Fibroblast of the conjunctiva (primary cell): ENCODE measurements at regions not wholly inside any gene's neighbourhood (a gene's known extent, or its start where the extent isn't known, plus 50 kb on each side); places are given as distances from the start of the nearest gene placed in this dataset.

Experiments used
- DNase-seq: peaks from one replicate; pipeline ENCODE4 v3.0.0-alpha.2; 2010; ENCODE audit warnings: low read depth

DNA sequence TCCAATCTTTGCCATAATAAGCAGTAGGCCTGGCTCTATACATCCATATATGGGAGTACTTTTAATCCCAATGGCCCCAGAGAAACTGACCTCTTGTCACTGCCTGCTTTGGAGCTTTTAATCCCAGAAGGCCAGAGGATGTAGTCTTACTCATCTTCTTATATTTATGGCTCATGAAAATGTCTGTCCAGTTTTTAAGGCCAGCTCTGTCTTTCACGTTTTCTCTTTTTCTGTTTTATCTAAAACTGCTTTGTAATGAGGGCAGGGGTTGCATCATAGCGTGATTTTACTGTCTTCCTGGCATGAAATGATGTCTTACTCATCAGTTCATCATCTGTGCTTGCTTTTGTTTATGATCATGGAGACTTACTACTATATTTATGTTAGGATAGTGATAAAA lies 1094.9 kb downstream of the MAT2B start:
- peak; percentile 31 for DNase-seq

DNA sequence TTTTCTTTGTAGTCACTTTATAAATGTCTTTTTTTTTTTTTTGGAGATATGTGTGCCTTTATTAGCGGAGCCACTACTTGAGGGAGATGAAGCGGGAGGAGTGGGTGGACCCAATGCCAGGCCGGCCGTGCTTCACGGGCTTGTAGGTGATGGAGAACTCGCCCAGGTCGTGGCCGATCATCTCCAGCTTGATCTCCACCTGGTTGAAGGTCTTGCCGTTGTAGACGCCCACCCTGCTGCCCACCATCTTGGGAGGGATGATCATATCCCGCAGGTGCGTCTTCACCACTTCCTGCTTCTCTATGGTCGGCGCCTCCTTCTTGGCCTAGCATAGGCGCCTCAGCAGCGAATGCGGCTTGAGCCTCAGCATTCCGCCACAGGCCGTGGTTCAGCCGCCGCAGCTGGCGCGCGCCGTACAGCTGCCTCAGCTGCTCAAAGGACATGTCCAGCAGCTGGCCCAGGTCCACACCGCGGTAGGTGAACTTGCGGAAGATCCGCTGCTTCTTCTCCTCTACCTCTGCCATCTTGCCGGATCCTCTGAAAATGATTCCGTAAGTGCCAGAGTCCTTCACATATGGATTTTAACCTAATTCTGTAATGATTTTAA lies 1095.6 kb downstream of the MAT2B start:
- DNase-seq, result no peak

GRCh38 chr5:164608507-164608906 lies 1103.1 kb downstream of the MAT2B start:
- DNase-seq, result no peak

DNA sequence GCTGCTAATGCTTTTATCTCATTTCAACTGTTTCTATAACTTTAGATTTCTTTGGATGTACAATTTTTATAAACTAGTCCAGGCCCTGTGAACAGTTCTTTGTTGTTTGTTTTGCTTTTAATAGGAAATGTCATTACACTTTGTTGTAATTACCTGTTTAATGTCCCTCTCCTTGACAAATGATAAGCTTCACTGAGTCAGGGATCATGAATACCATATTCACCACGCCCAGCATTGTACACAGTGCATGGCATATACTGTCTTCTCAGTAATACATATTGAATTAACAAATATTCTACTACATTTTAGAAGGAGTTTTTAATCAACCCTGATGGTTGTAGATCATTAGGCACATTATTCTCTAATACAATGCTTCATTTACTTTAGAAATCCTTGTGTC lies 1105.0 kb downstream of the MAT2B start:
- no peak for DNase-seq

DNA sequence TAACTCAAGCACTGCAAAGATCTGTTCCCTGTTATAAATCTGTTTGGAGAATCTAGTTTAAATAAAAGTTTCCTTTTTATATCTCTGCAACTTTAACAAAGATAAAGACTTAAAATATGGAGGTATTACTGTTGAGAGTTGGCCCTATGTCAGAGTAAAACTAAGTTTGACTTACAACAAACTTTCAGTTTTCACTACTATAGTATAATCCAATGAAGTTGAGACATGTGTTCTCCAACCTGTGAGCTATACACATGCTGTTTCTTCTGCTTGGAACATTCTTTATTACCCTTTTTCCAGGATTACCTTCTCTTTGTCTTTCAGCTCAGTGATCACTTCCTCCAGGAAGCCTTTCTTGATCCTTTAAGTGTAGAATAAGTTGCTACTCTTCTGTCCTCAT lies 1109.3 kb downstream of the MAT2B start:
- DNase-seq, result no peak

DNA sequence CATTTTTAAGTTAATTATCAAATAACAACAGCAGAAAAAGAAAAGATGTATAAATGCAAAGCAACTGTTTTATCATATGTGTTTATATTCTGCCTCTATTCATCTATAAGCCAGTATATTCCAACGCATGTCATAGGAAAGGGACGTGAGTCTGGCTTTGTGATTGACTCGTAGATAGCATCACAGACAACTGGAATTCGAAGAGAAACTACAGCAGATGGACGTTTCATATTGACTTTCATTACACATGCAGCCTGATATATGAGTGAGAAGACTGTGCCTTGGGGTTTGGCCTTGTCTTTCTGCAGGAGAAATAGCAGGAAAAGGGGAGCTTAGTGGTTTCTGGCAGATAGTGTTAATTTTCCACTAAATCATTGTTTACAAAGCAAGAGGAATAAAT lies 1111.9 kb downstream of the MAT2B start:
- DNase-seq, result no peak

DNA sequence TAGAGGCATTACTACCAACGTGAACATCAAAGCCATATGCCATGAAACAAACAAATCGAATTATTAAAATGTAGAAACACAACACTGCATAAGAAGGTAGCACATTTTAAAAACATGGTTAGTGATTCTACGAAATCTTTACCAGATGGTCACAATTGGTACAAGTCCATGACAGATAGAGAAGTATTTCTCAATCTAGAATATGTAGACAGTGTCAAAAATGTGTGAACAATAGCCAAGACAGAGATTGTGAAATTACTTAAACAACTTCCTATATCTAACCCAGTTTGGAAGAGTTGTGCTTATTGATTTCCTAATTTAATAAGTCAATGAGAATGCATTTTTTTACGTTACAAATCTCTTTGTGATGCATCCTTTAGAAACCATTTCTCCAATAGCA lies 1121.6 kb downstream of the MAT2B start:
- no peak for DNase-seq

GRCh38 chr5:164636456-164636855 lies 1131.0 kb downstream of the MAT2B start:
- DNase-seq, result no peak

GRCh38 chr5:164637931-164638521 lies 1132.6 kb downstream of the MAT2B start:
- no peak for DNase-seq

DNA sequence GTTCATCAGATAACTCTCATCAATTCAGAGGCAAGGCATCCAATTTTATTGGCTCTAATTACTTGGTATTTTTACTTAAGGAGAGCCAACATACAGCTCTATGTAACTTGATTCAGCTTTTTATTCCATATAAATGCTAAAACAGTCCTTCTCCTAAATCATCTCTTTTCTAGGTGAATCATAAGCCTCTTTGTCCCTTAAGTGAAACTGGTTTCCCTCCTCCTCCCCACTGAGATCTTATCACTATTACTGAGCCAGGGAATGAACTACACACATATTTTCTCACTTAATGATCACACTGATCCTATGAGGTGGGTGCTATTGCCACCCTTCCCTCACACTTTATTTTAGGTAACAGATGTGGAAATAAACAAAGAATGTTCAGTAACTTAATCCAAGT lies 1143.8 kb downstream of the MAT2B start:
- DNase-seq, result no peak

- DNase-seq, result no peak
These were observed 1145.0 kb downstream of the MAT2B start for GRCh38 chr5:164650427-164650826.

DNA sequence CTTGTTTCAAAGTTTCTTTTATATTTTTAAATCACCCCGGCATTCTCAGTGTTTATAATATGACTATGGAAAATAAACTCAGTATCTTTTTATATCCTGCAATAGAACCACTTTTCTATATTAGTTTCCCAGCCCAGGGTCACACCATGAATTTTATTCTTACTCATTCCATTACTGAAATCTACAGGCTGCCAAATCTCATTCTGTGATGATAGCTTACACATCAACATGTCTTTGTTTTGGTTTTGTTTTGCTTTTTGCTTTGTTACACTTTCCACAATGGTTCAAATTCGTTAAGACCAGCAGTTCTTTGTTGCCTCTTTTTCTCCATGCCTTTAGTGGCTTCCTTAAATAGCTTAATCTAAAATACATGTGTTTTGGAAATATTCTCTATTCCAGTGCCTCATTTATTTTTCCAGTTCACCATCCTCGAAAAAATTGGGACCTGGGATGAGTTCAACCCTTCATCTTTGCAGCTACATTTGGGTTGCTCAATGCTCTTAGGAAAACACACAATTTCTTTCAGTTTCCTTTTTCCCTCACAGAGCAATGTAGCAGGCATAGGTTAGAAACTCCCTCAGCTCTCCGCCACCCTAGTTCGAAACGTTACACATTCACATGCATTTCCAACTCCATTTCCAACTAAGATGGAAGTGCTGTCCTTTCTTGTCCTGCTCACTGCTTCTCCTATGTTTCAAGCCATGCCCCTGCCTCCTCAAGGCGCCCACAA lies 1146.3 kb downstream of the MAT2B start:
- DNase-seq, result no peak

- no peak for DNase-seq
These were observed 1146.8 kb downstream of the MAT2B start for GRCh38 chr5:164652276-164652660.

DNA sequence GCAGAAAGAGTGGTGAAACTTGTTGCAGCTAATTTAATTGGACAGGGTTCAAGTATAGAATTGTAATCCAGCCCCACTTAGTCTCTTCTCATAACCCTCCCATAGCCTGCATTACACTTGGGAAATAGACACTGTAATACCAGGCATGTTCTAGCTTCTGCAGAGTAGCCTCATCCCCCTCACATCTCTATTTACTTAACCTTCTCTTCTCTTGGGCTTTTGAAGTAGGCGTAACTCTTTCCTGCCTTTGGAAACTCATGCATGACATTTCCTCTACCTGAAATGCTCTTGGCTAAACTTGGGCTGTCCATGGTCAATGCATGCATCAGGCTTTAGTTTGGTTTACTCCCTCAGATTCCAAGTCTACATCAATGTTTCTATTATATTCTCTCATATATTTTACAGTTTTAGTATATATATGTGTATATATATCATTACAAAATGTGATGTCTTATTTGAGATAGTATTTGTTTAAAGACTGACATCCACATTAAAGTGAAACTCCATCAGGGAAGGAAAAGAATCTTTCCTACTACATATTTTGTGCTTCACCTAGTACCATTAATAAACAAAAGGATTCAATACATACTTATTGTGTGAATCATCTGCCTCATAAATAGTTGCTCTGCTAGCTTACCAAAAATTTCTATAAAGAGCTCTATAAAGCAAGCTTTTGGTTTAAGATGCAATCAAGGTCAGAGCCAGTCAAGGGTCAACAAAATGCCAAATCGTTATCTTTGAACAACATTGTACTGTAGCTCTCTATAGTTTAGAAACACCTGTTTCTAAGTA lies 1158.0 kb downstream of the MAT2B start:
- no peak for DNase-seq

DNA sequence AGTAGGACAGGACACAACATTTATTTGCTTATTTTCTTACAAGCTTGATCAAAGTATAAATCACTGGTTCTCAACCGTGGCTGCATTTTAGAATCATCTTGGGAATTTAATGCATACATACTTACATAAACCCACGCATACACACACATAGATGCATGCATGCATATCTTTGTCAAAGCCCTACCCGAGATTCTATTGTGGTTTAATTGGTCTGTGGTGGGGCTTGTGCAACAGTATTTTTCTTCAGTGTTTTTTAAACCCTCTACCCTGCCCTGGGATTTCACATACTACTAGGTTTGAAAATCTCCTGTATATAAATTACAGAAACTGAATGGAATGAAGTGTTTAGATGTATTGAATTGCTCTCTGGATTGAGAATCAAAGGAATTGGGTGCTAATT lies 1166.2 kb downstream of the MAT2B start:
- DNase-seq, result no peak

- DNase-seq, result no peak
These were observed 1166.8 kb downstream of the MAT2B start for GRCh38 chr5:164672205-164672604.

GRCh38 chr5:164672931-164673694 lies 1167.7 kb downstream of the MAT2B start:
- no peak for DNase-seq

GRCh38 chr5:164679461-164679860 lies 1174.0 kb downstream of the MAT2B start:
- DNase-seq, result no peak

DNA sequence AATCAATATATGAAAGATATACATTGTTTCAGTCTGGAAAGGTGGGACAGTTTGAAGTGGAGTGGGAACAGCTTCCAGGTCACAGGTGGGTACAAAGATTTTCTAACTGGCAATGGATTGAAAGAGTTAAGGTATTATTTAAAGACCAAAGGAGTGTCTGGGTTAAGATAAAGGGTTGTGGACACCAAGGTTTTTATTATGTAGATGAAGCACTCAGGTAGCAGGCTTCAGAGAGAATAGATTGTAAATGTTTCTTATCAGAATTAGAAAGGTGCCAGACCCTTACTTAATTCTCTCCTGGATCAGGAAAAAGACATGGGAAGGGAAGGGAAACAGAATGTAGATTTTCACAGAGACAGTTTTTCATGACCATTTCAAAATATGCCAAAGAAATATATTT lies 1174.8 kb downstream of the MAT2B start:
- no peak for DNase-seq

DNA sequence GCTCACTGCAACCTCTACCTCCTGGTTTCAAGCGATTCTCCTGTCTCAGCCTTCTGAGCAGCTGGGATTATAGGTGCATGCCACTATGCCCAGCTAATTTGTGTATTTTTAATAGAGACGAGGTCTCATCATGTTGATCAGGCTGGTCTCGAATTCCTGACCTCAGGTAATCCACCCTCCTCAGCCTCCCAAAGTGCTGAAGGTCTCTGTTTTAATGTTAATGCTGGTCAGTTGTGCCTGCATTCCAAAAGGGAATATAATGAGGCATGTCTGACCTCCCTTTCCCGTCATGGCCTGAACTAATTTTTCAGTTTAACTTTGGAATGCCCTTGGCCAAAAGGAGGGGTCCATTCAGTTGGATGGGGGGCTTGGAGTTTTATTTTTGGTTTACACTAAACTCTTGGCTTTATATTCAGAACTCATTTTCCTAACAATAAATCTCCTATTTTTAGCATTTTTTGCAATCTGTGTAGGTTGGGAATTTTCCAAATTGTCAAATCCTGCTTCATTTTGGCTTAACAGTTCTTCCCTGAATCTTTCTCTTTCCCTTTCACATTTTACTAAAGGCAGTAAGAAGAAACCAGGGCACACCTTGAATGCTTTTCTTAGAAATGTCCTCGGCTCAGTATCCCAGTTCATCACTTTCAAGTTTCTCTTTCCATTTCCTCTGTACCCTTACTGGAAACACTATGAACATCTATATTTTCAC lies 1175.5 kb downstream of the MAT2B start:
- DNase-seq, result no peak

DNA sequence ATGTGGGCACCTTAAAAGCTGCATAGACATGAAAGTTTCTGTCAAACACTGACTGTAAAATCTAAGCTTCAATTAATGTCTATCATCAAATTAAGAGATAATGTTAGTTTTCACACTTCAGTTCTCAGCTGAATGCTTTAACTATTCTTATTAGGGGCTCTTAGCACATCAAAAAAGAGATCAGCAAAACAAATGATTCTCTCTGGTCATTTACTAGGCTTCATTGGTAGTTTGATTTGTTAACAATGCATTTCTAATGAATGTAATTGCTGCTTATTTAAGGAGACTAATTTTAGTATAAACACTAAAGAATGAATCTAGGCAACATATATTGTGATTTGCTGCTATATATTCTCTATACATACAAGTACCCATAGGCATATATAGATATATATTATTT lies 1182.0 kb downstream of the MAT2B start:
- DNase-seq, result no peak

DNA sequence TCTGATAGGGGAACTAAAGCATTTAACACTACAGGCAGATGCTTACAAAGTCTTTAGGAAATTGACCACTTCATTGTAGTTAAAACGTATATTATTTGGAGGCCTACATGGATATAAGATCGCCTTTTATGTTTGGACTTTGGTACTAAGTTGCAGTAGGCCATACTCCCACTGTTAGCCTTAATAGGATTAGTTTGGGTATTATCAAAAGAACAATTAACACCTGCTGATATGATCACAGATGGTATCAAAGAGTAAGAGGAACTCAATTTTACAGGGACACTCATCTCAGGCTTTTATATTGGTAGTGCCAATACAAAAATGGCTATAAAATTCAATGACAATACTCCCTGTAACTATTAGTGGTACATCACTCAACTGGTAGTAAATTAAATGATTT lies 1183.0 kb downstream of the MAT2B start:
- no peak for DNase-seq
